NK-92 treated with Interleukin-12 subunit alpha and Interleukin-12 subunit beta, amount 100 ng/mL, for 24 hours (cell line): ENCODE measurements at regions not wholly inside any gene's neighbourhood (a gene's known extent, or its start where the extent isn't known, plus 50 kb on each side); places are given as distances from the start of the nearest gene placed in this dataset.
"Not testable (repeated sequence)": the region's sequence is repeated elsewhere in the genome, so short reads cannot be mapped to it uniquely, and the experiment has no call there.

ENCODE experiments used
- DNase-seq: peaks from one replicate; lab custom pipeline; 2025; lab: John Stamatoyannopoulos, UW

DNA sequence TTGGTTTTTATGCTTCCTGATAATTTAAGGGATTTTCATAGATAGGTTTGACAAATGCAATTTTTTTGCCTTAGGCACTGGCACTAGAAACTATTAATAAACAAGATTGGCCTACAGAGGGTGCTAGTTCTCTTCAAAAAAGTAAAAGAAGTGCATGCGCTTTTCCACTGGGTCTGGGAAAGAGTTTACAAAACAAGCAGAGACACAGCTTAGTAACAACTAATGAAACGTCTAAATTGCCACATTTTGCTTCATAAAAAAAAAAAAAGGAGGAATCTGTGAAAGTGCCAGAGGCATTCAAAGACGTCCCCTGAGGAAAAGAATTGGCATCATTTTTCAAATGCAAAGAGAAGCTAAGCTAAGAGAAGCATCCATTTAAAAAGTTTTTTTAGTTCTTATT, 58.3 kb upstream of the EEA1 start:
- no peak for DNase-seq

DNA sequence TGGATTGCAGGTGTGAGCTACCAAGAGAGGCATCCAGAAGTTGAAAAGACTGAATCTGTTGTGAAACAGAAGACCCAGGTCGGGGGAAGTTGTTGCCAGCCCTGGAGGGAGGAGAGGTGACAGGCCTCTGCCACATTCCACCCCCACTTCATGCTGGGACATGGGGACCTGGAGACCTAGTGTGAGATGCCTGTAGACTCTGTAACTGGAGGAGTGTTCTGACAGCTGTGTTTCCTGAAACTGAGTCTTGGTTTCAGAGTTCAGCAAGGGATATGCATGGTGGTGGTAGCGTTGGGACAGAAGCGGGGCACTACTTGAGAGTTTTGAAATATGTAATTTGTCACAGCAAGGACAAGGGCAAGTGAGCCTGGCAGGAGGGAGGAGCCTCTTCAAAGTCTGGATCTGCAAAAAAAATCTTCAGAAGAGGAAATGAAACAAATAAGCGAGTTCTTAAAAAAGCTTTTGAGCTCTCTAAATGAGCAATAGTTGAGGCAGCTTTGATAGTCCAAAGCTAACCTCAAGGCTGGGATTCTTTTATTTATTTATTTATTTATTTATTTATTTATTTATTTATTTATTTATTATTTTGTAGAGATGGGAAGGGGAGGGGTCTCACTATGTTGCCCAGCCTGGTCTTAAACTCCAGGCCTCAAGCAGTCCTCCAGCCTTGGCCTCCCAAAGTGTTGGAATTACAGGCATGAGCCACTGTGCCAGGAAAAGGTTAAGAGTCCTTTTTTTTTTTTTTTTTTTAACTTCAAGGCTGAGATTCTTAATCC, 58.9 kb upstream of the EEA1 start:
- no peak for DNase-seq

DNA sequence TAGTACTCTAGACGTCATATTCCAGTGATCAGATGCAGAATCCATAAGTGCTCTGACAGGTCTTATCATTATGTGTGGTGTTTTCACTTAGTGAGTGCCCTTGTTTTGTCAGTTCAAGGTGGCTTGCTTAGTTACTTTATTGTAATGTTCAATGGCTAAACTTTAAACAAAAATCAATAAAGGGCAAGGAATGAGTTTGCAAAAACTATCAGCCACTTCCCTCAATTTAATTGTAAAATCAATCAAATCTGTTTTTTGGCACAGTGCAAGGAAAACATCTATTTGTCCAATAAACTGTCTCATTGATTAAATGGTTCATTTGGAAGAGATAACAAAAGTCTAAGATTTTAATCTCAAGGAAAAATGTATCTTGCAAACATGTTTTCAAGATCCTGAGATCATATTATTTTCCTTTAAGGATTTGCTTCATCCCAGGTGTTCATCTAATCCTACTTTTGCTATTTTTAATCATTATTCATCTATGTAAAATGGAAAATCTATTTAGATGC, 59.6 kb upstream of the EEA1 start:
- no peak for DNase-seq

- DNase-seq = no peak
These were observed 60.8 kb upstream of the EEA1 start for GRCh38 chr12:92989715-92990484.

DNA sequence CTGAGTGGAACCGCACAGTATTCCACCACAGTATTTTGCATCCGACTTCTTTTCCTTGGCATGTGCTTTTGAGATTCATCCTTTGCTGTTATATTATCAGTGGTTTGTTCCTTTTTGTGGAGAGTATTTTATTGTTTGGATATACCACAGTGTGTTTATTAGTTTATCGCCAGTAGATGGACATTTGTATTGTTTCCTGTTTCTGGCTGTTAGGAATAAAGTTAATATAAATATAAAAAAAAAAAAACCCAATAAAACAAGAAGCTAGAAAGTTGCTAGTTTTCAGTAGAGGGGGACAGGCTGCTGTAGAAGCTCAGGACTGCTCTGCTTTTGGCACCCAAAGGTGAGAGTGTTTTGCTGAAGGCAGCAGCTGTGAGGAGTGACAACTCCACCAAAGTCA, 62.0 kb upstream of the EEA1 start:
- DNase-seq = no peak

GRCh38 chr12:92992041-92992440, 62.9 kb upstream of the EEA1 start:
- no peak for DNase-seq

DNA sequence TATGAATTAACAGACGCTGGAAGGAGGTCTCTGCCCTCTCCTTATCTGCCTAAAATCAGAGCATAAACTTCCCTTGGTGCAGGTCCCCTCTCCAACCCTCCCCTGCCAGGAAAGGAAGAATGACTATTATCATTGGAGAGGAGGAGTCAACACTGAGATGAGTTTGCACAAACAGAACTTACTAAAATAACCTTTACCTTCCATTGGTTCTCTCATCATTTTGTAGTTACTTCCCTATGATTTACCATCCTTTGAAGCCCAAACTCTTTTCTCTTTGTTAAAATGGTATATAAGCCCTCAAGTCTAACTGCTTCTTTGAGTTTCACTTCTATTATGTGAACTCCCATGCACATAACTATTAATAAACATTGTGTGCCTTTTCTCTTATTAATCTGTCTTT, 64.2 kb upstream of the EEA1 start:
- DNase-seq = no peak

GRCh38 chr12:92995258-92995903, 66.3 kb upstream of the EEA1 start:
- no peak for DNase-seq

DNA sequence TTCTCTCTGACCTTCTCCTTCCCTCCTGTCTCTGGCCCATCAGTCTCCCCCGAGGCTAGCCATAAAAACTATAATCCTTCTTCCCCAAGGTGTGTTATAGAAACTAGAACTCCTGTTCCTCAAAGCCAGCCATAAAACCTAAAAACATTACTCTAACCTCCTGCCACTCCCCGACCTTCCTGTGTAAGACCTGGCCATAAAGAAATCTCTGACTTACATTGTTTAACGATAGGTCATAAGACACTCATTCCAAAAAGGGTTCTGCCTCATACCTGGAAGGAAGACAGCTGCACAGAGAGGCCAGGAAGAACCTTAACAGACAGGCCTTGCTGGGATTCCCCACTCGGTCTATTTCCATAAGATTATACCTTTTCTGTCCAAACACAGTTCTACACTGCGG, 70.9 kb upstream of the EEA1 start:
- no peak for DNase-seq

DNA sequence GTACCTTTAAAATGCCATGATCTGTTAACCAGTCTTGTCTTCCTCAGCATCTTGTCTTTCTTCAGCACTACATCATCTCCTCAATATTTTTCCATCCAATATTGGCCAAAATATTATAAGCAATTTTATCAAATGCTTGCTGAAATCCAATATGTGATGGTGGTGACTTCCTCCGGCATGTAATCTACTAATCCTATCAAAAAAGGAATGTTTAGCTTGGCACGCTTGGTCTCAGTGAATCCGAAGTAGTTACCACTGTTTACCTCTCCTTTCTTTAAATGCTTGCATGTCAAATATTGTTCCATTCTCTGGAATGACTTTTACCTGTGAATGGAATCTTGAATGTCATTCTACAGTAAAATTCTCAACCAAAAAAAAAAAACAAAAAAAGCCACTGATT, 72.3 kb upstream of the EEA1 start:
- no peak for DNase-seq

DNA sequence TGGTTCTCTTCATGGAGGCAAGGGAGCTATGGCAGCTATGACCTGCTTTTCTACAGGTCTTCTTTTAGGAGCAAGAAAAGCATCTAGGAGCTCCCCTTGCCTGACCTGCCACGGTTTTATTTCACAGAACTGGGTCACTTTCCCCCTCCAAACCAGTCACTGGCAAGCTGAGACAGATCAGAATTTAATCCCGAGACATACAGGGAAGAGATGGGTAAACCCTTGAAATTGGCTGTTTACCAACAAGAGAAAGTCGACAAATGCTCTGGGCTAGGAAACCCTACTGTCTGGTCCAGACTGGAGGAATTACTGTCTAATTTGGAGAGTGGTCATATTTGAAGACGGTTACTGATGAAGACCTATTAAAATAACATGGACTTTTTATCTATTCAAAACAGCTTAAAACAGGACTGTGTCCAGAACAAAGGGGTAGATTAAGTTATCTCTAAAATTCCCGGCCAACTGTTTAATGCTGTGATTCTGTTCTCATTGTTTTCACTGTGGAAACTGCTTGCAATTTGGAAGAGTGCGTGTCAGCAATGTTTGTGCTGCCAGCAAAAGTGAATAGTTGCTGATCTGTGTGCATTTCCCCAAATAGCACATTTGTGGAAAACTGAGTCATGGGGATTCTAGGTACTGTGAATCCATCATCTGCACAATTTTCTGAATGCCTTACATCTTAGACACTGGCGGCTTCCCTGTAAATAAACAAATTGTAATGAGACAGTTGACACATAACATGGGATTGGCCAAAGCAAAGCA, 73.4 kb upstream of the EEA1 start:
- DNase-seq = no peak

DNA sequence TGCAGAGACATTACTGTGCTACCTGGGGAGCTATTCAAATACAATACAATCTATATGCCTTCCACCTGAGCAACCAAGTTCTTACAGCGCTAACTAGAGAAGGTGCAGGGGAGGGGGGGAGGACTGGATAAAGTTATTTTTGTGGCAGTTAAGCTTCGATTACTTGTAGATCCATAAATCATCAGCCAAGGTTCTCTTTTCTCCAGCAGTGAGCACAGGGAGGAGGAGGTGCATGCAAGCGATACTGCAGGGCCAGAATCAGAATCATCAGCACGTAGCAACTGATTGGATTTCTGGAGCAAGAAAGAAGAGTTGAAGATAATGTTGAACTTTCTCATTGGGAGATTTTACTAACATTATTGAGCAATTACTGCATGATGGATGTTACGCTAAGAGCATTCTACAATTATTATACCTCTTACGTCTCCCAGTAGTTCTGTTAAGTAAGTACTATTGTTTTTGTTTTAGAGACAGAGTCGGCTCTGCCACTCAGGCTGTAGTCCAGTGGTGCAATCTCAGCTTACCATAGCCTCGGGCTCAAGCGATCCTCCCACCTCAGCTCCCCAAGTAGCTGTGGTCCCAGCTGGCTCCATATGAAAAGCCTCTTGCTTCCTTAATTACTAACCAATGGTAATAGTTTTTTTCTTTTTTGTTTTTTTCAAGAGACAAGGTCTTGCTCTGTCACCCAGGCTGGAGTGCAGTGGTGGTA, 74.6 kb upstream of the EEA1 start:
- no peak for DNase-seq

GRCh38 chr12:93005928-93006392, 76.9 kb upstream of the EEA1 start:
- DNase-seq = no peak

DNA sequence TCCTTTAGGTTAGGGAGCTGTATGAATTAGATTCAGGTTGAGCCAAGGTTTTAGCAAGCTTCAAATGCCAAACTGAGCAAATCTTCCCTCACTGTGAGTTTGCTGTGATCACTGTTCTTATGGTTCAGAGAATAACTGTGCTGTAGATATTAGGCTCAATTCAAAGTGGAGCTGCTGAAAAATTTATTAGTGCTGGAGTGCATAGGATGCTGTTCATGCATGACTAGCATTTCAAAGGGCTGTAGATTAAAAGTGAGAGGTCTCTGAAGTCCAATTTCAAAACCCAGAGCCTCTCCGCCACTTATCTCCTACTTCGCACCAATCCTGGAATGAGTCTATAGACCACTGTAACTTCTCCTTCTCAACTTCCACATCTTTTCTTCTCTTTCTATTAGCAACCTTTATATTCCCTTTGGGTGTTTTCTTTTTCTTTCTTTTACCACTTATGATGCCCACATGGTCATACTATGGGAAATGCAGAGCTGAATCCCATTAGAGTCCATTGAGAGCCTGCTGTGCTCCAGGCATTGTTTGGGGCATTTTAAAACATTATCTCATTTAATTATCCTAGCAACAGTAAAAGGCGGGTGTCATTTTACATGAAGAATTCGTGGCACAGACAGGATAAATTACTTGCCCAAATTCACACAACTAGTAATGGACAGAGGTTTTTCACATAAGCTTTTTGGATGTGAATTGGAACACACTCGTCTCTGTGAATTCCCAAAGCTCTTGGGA, 77.5 kb upstream of the EEA1 start:
- DNase-seq = no peak

GRCh38 chr12:93007544-93007943, 78.4 kb upstream of the EEA1 start:
- DNase-seq = no peak

DNA sequence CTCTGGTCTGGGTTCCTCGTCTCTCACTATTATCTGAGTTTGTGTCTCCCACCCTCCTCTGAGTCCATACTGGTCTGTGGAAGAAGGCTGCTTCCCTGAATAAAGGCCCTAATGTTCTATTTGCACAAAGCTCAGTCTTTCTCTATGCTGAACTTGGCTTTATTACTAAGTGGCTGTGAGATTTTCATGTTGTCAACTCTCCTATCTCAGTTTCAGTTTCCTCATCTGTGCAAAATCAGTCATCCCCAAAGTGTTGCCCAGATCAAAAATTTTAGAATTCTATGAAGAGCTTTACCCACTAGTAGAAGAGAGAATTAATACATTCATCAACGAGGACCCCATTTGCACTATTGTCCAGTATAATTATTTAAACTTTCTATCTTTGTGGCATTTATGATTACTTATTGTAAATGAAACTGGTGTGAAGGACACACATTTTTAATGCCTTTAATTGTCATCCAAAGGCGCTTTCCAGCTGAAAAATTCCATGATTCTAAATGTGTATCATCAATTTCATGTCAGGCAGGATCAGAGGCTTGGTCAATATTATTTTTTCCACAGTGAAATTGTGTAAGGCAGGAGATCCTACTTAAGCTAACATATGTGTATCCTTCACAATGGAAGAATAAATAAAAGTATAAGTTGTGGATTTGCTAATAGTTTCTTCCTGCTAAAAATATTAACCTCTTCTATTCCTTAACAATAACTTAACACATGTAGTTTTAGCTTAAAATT, 79.1 kb upstream of the EEA1 start:
- DNase-seq = no peak

DNA sequence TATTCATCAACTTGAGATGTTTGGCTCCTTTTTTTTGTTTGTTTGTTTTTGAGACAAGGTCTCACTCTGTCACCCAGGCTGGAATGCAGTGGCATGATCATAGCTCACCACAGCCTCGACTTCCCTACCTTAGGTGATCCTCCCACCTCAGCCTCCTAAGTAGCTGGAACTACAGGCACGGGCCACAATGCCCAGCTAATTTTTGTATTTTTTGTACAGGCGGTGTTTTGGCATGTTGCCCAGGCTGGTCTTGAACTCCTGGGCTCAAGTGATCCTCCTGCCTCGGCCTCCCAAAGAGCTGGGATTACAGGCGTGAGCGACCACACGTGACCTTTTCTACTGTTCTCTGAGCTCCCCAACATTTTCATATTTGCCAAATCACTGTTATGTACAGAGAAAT, 79.8 kb upstream of the EEA1 start:
- DNase-seq = not testable (repeated sequence)

DNA sequence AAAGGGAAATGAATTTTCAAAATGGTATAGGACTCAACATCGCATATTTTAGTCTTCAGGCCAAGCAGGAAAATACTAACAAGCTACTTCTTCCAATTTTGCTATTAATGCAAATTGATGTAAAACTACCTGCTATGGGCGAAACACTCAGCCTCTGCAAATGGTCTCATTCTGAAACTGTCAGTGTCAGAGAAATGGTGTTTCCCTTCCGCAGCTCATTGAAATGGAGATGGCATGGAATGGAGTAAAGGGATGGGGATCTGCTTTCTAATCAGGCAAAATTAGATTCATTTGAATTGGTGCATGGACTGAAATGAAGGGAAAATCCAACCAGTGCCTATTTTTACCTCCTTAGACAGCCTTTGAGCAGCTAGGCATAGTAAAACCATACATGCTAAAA, 80.4 kb upstream of the EEA1 start:
- no peak for DNase-seq

- DNase-seq = no peak
These were observed 81.4 kb upstream of the EEA1 start for GRCh38 chr12:93010461-93010860.

DNA sequence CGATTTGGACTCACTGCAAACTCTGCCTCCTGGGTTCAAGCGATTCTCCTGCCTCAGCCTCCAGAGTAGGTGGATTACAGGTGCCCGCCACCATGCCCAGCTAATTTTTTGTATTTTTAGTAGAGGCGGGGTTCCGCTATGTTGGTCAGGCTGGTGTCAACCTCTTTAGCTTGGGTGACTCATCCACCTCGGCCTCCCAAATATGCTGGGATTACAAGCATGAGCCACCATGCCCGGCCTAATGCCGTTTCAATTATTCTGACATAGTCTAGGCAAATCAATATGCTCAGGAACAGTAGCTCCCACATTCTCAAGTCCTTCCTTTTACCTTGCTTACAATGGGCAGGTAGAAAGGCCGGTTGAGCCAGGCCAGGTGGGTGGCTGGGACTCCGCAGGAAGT, 82.0 kb upstream of the EEA1 start:
- no peak for DNase-seq
